ENCODE measurements at regions not wholly inside any gene's neighbourhood (a gene's known extent, or its start where the extent isn't known, plus 50 kb on each side); places are given as distances from the start of the nearest gene placed in this dataset.

DNA sequence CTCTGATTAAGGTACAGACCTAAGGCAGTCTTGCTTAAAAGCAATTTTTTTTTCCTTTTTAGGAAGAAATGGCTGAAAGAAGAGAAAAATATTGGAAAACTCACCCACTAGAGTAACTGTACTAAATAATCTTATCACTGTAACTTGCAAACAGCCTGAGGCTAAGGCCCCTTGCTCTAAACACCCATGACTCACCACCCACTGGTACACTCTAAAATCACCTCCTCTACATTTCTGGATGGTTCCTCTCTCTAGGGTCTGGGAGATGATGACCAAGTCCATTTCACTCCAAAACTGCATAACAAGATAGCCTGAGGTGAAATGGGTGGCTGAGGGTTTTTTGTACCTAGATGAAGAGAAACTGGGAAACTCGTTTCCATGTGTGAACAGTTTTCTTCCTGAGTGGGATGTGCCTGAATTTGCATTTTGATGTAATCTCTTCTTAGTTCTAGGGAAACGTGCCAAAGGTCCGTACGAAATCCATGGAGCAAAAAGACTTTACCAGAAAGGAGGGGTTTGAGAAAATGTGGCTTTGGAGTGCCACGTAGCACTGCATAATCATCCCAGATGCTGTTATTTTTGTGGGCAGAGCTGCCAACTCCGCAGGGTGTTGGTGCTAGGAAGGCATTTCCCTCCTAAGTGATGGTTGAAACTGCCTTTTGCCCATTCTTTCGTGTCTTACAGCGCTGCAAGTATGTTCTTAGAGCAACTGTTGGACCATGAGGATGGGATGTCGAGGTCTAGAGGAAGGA is 113.5 kb upstream of the C10orf90 start:
- DNase-seq (ENCODE audit: low read depth, low spot score) = no peak

- DNase-seq (ENCODE audit: low read depth, low spot score) = no peak
Observed at GRCh38 chr10:126787201-126787600, 116.7 kb upstream of the C10orf90 start.

GRCh38 chr10:126795318-126795717 is 109.9 kb upstream of the DOCK1 start:
- no peak for DNase-seq (ENCODE audit: low read depth, low spot score)

DNA sequence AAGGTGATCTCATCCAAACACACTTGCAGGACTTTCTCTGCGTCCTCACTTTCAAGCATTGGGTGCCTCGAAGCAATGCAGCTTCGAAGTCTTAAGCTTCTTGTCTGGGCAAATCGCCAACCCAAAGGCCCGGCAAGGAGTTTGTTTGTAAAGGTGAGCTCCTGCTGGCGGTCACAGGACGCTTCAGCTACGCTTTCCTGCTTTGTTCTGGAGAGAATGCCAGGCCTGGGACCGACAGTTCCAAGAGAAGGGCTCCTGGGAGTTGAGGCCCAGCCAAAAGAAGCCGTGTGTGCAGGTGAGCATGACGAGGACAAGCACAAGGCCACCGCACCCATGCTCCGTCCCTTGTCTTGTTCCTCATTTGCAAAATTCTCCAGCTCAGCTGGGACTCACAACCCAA is 106.6 kb upstream of the DOCK1 start:
- no peak for DNase-seq (ENCODE audit: low read depth, low spot score)

- DNase-seq (ENCODE audit: low read depth, low spot score) = no peak
Observed at GRCh38 chr10:126803394-126803793, 101.8 kb upstream of the DOCK1 start.

DNA sequence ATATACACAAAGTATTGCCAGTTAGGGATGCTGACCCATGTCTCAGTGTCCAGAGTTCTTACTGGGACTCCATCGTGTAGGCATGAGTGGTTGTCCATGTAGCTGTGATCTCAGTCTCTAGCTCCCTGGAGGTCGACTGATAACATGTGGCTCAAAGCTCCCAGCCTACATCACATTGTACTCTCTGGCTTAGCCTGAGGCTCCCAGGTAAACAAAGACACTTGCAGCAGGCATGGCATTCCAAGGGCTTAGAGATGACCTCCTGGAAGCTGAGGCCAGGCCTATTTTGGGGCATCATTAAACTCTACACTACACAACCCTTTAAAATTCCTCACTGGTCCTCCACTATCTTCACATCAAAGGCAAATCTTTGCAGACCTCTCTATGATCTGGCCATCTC is 100.8 kb upstream of the DOCK1 start:
- no peak for DNase-seq (ENCODE audit: low read depth, low spot score)

DNA sequence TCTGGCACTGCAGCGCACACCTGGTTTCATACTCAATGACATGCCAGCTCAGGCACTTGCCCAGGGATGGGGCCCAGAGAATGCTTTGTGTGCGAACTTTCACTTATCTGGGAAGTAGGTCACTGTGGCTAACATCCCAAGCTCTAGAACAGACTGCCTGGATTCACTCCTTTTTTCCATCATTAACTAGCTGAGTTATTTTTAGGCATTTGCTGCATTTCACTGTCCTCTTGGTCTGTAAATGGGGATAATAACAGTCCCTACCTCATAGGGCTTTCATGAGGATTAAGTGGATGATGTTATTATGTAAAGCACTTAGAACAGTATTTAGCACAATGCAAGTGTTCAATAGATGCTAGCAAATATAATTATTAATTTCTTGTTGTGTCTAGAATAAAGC is 98.7 kb upstream of the DOCK1 start:
- no peak for DNase-seq (ENCODE audit: low read depth, low spot score)

DNA sequence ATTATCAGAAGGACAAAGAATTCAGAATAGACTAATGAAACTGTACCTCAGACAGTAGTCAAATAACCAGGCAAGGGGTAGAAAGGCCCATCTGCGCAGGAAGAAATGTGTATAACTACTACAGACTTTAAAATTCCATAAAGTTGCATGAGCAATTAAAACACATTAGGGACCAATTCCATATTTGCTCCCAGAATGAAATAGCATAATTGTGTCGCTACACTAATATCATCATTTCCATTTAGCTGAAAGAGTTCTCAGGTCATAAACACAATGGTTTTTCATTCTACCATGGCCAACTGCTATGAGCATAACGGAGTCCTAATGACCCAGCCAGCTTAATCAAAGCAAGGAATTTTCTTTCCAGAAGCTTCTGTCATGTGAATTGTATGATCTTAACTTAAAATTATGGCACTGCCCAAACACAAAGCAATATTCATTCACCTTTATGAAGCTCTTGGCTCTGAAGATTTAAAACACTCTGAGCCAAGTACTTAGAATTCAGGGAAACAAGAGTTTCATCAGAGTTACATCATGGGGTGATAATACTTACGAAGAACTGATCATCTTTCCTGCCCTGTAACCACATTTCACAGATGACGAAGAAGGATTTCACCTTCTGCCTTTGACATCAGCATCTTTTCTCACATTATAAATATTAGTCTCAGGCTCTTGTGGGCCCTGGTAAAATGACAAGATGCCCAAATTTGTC is 98.1 kb upstream of the DOCK1 start:
- DNase-seq (ENCODE audit: low read depth, low spot score) = no peak

DNA sequence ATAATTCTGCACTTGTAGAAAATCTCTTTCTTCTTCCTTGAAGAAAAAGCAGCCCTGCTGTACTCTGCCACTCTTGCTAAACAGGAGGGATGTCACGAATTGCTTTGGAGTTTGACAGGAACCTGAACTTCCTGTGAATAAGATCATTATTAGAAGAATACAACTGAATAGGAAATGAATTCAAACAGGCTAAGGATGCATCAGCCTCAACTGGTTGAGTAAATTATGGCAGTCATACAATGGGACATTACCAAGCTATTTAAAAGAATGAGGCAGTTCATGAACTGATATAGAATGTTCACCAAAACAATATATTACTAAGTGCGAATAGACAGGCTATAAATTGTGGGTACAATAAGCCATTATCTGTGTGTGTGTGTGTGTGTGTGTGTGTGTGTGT is 97.1 kb upstream of the DOCK1 start:
- DNase-seq (ENCODE audit: low read depth, low spot score) = no peak

GRCh38 chr10:126813432-126813831 is 91.8 kb upstream of the DOCK1 start:
- DNase-seq (ENCODE audit: low read depth, low spot score) = no peak

DNA sequence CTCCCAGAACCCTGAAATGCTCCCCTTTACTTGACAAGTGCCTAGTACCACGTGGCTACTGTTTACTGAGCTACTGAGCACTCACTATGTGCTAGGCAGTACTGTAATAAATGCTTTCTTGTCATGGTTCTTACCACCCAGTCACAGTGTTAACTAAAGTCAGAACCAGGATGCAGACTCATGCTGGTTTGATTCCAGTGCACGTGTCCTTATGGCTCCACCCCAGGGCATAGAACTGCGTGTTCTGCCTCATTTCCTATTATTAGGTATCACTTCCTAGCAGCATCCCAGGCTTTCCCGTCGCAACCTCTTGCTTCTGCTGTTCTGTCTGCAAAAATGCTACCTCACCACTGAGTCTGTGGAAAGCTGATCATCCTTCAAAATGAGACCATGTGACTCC is 71.7 kb upstream of the DOCK1 start:
- DNase-seq (ENCODE audit: low read depth, low spot score) = no peak

- no peak for DNase-seq (ENCODE audit: low read depth, low spot score)
Observed at GRCh38 chr10:126836009-126836408, 69.2 kb upstream of the DOCK1 start.

DNA sequence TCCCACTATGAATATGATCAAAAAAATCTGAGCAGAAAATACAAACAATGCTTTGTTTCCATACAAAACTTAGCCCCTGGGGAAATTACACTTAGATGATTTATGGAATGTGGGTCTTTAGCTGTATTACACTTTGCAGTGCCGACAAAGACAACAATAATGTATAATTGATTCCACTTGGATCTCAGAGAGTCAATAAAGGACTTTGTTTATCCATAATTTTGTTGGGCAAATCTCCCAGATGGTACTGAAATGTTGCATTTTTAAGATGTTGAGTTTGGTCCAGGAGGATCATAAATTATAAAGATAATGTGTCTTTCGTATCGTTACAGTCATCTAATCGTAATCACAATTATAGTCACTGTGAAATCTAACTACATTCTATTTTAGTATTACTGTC is 66.9 kb upstream of the DOCK1 start:
- DNase-seq (ENCODE audit: low read depth, low spot score) = no peak

DNA sequence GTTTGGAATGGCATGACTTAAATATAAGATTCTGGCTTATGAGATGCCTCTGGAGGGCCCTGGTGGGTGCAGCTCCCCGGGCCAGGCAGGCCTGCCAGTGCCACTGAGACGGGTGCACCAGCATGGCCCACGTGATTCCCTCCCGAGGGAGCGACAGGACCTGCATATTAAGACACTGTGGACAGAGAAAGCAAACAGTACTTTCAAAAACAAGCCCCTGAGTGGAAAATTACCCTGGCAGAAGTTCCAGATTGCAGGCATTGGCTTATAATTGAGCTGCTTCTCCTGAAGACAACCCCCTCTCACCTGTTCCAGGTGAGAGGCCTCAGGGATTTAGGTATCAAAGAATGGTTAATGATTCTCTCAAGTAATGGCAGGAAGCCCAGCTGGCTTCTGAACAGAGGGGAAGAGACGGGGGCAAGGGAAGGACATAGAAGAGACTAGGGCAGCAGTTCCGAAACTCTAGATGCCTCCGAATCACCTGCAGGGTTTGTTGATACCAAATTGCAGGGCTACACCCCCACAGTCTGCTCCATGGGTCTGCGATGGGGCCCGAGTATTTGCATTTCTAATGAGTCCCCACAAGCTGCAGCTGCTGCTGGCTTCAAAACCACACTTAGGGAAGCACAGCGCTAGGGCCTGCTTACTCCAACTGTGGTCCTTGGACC is 66.0 kb upstream of the DOCK1 start:
- no peak for DNase-seq (ENCODE audit: low read depth, low spot score)

DNA sequence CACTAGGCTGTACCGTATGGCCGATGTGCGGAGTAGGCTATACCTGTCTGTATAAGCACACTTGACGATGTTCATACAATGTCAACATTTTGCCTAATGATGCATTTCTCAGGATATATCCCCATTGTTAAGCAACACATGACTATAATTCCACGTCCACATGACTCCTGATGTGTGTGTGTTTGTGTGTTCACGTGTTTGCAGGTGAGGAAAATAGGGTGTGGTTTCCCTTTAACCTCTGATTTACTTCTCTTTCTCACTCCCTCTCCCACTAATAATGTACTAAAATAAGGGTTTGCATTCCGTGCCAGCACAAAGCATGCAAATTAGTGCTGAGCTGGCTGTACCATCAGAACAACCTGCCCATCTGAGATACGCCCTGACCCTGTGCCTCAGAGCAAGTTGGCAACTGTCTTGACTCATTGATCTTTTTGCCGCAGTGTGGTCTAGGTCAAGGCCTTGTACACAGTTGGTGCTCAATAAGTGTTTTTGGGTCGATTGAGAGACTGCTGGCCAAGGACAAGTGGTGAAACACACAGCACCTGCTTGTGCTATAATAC is 64.6 kb upstream of the DOCK1 start:
- no peak for DNase-seq (ENCODE audit: low read depth, low spot score)

- no peak for DNase-seq (ENCODE audit: low read depth, low spot score)
Observed at GRCh38 chr10:126841341-126841895, 63.8 kb upstream of the DOCK1 start.

GRCh38 chr10:126842356-126842755 is 62.9 kb upstream of the DOCK1 start:
- no peak for DNase-seq (ENCODE audit: low read depth, low spot score)

- DNase-seq (ENCODE audit: low read depth, low spot score) = no peak
Observed at GRCh38 chr10:126842836-126843235, 62.4 kb upstream of the DOCK1 start.

GRCh38 chr10:126843299-126843934 is 61.8 kb upstream of the DOCK1 start:
- DNase-seq (ENCODE audit: low read depth, low spot score) = no peak

DNA sequence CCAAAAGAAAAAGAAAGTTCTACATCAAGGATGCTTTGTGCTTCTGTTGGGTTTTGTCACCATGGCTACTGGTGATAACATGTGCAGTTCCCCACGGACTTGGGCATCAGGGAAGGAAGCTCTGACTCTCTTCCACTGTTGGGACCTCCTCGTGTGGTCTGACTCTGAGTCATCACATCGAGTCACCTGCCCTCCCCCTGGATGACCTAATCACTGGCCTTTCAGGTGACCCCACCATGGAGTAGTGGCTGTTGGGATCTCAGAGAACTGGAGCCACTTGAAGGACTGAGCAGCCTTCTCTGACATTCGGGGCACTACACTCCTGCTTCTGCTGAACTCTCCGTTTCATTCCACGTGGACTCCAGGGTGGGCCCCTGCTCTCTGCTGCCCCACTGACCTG is 60.8 kb upstream of the DOCK1 start:
- no peak for DNase-seq (ENCODE audit: low read depth, low spot score)

DNA sequence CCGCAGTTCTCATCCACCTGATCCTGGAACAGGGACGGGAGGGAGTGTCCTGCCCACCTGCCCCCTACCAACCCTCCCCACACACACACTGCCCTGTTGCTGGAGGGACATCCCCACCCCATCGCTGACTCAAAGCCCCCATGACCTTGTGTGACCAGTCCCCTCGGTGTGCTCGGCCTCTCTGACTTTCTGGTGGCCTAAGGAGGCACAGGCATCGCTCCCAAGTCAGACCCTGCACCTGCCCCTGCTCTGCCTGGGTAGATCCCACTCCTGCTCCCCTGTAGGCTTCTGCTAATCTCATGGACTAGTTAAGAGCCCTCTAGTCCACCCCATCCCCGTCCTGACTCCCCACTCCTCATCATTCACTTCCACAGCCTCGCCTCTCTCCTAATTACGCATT is 58.8 kb upstream of the DOCK1 start:
- DNase-seq (ENCODE audit: low read depth, low spot score) = no peak

DNA sequence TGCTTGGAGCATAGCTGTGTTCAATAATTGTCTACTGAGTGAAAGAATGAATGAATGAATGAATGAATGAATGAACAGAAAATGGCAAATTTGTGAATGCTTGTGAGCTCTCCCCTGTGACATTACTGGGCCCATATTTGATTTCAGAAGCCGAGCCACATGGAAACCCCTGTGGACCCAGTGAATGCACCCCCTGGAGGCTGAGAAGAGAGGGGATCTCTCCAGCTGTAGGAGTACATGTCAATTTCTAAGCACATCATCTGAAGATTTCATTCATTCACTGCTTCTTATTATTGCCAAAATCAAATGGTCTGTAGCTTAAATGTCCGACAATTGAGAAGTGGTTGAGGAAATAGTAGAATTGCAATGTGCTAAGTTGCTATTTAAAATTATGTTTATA is 58.3 kb upstream of the DOCK1 start:
- no peak for DNase-seq (ENCODE audit: low read depth, low spot score)

Measured in smooth muscle cell of the brain vasculature (primary cell).